AG20443 (cell line): ENCODE measurements at regions not wholly inside any gene's neighbourhood (a gene's known extent, or its start where the extent isn't known, plus 50 kb on each side); places are given as distances from the start of the nearest gene placed in this dataset.
"Not testable (repeated sequence)": the region's sequence is repeated elsewhere in the genome, so short reads cannot be mapped to it uniquely, and the experiment has no call there.

Source experiments
- DNase-seq: peaks from one replicate; pipeline ENCODE4 v3.0.0; 2012; ENCODE audit warnings: low spot score, mixed read lengths

- DNase-seq = no peak
Measured at GRCh38 chr2:66174491-66174890, 260.4 kb upstream of the MEIS1 start.

DNA sequence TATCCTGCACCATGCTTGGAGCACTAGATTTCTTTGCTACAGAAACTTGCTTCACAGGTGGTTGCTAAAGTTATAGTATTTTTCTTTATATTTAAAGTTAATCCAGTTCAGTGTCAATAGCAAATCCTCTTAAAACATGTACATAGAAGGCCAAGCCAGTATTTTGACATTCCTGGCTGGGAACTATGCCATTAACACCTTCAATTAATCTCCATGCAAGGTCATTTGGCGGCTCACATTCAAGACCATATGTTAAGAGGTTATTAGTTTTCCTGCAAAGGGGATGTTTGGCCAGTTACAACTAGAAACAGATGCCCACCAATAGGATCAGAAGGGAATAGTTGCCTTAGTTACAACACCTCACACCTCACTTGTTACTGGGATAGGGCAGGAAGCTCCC is 261.3 kb upstream of the MEIS1 start:
- no peak for DNase-seq

GRCh38 chr2:66171530-66171929 is 263.4 kb upstream of the MEIS1 start:
- DNase-seq = no peak

GRCh38 chr2:66170744-66171330 is 264.1 kb upstream of the MEIS1 start:
- no peak for DNase-seq

DNA sequence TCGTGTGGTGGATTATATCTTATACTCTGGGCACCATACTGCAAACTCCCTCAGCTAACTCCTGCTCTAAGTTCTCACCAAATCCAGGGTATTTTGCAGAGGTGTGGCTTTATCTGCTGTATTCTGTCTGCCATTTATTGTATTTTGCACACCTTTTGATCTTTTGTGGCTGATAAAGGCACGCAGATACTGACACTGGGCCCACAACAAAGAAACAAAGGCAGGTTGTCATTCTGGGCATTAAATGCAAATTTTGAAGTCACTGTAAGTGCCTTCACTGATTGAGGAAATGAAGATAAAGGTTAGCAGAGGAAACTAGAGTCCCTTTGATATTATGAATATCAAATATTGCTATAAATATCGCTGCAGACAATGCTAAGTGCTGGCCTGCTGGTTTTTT is 265.8 kb upstream of the MEIS1 start:
- DNase-seq = no peak

DNA sequence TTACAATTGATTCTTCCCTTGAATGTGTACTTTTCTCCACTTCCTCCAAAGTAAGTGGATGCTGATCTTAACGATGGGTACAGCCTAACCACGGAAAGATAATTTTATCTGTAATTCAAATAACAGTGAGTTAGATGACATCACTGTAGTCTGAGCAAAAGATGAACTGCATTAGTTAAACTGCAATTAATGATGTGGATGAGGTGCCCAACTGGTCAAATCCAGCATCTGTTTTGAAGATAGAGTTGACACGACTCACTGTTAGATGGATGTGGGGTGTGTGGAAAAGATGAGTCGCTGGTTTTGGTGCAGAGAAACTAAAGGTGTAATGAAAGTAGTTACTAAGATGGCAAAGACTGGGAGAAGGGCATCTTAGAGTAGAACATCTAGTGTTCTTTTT is 270.5 kb upstream of the MEIS1 start:
- no peak for DNase-seq

DNA sequence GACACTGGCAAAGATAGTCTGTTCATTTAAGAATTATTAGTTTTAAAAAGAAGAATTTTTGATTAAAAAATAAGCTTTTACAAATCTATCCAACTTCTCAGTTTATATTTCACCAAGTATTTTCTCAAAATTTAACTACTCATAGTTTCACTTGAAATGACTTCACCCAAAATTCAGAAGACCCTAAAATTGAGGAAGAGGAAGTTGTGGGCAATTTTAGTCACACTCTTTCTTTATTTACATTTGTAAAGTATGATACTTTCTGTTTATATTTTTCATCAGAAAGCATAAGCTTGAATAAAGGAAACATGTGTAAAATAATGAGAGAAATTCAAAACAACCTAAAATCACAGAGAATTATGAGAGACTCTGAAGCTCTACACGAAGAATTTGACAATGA is 278.8 kb upstream of the MEIS1 start:
- DNase-seq = no peak

DNA sequence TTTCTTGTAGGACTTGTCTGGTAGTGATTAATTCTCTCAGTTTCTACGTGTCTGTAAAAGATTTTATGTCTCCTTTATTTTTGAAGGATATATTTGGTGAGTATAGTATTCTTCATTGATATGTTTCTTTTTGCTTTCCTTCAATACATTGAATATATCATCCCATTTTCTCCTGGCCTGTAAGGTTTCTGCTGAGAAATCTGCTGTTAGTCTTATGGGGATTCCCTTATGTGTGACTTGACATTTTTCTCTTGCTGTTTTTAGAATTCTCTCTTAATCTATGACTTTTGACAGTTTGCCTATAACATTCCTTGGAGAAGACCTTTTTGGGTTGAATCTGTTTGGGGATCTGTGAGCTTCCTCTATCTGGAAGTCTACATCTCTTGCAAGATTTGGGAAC is 281.0 kb upstream of the MEIS1 start:
- no peak for DNase-seq

- DNase-seq = no peak
Measured at GRCh38 chr2:66145490-66145889, 289.4 kb upstream of the MEIS1 start.

- not testable (repeated sequence) for DNase-seq
Measured at GRCh38 chr2:66144324-66144723, 290.6 kb upstream of the MEIS1 start.

GRCh38 chr2:66137606-66138130 is 297.3 kb upstream of the MEIS1 start:
- no peak for DNase-seq

- DNase-seq = no peak
Measured at GRCh38 chr2:66134138-66134701, 300.7 kb upstream of the MEIS1 start.

DNA sequence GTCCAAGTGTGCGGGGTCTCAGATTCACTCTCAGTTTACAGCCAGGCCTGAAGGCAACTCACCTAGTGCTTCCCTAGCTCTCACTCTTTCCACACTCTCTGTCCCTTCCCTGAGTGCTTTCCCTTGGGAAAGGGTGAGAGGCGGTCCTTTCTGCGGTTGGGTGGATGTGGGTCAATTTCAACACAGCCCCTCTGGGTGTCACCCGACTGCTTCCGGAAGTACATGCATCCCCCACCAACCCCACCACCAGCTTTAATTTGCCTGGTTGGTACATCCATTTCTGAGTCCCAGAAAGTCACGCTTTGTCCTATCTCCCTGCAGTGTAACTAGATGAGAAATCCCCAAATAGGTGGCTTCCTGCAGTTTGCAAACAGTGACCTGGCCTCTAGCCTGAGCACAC is 307.3 kb upstream of the MEIS1 start:
- no peak for DNase-seq

DNA sequence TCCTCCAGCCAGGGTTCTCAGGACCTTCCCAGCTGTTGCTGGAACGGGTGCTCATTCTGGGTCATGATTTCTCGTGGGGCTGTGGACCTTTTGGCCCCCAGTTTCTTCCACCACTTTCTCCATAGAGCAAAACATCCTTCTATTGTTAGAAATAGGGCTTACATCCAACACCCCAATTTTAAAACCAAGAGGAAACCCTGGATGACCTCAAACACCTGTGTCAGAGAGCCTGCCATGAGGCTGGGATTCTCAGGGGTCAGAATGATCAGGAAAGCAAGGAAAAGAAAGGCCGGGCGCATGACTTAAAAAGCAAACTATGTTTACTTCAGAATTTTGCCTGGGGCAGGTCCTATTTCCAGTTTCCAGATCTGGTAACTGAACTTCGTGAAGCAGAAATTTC is 307.9 kb upstream of the MEIS1 start:
- DNase-seq = no peak

DNA sequence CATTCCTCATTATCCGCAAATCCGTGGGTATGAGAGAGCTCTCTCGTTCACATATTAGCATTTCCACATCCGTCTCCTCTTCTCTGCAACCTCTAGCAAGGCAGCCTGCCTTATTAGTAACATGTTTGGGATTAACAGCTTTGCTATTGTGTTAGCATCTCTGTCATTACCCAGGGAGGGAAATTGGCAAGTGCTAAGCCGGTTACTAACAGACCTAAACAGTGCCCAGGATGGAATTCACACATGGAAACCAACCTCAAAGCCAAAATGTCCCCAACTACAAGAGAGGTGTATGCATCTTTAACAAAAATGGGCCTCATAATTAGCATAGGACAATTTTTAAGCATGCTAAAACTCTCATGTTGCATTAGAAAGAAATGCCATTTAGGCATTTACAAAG is 309.0 kb upstream of the MEIS1 start:
- DNase-seq = no peak

GRCh38 chr2:66122516-66122915 is 312.4 kb upstream of the MEIS1 start:
- DNase-seq = no peak

DNA sequence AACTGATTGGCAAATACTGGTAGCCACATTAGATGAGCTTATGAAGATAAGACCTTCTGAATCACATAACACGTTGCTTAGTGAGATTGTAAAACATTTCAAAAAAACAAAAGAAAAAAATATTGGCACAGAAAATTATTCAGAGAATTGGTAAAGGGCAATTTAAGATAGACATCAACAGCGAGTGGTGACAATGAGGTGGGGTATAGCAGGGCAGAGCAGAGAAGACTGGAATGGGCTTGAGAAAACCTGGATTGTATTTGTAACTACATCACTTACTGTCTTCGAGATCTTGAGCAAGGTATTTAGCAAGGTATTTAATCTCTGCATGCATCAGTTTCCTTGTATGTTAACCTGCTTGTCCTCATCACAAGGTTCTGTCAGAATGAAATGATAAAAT is 313.0 kb upstream of the MEIS1 start:
- DNase-seq = no peak

GRCh38 chr2:66113988-66114625 is 320.8 kb upstream of the MEIS1 start:
- no peak for DNase-seq

DNA sequence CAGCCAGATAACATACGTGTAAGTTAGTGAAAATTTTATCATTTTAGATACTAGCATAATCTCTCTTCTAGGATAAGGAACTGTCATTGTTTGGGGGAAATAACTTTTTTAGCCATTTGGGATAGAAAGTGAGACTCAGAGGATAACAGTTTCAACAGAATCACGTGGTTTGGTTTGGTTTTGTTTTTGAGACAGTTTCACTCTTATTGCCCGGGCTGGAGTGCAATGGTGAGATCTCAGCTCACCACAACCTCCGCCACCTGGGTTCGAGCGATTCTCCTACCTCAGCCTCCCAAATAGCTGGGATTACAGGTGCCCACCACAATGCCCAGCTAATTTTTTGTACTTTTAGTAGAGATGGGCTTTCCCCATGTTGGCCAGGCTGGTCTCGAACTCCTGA is 323.2 kb upstream of the MEIS1 start:
- DNase-seq = no peak

GRCh38 chr2:66110608-66111007 is 324.3 kb upstream of the MEIS1 start:
- DNase-seq = no peak

DNA sequence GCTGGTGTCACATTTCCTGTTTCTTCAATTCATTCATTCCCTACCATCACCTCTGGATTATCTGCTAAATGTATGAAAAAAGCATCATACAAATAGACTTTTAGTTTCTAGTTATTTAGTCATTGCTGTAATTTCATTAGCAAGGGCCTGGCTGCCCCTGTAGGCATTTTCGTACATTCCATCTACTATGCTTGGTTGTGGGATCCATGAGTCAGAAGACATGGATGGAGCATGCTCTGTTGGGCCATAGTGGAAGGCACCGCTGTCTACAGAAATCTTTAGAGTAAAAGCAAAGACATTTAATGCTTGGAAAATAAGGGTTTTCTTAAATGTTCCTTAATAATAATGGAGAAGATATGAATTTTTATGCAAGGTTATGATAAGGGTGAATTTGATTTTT is 324.8 kb upstream of the MEIS1 start:
- DNase-seq = no peak

DNA sequence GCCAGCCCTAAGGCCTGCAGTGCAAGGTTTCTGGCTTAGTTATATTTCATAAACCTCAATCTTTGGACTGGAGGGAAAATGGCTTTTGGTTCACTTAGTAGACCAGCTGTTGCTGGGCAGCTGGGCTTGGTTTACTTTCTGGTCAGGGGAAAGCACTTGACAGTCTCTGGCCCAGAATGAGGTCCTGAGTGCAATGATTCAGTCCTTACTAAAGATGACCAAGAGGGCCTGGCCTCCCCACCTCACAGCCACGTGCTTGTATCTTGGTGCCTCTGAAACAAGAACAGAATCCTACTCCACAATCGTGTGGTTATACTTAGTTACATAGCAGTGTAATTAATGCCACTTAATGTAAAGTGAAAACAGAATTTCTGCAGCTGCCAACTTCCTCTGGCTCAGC is 325.5 kb upstream of the MEIS1 start:
- no peak for DNase-seq

- DNase-seq = no peak
Measured at GRCh38 chr2:66105066-66105753, 329.7 kb upstream of the MEIS1 start.
